AG04450 (cell line): ENCODE measurements at regions not wholly inside any gene's neighbourhood (a gene's known extent, or its start where the extent isn't known, plus 50 kb on each side); places are given as distances from the start of the nearest gene placed in this dataset.

ENCODE experiments used
- CTCF ChIA-PET: fragments of 300-600, 350-600 bp; formaldehyde crosslinking; extraction: SDS; loops from one replicate; lab custom pipeline; 2022; ENCODE audit warnings: antibody characterized with exemption, inconsistent platforms; lab: Charles Lee
- POLR2A ChIA-PET: fragments of 350-600 bp; formaldehyde crosslinking; extraction: SDS; loops from one replicate; lab custom pipeline; 2021; ENCODE audit warnings: antibody characterized with exemption, inconsistent platforms; lab: Yijun Ruan, JAX
- DNase-seq: peaks from one replicate; pipeline ENCODE4 v3.0.0-alpha.2; 2011; ENCODE audit warnings: low read depth, low spot score
- H3K27ac ChIP-seq: one replicate; pipeline ENCODE4 v1.5.1; 2012; ENCODE audit warnings: low read depth, low read length, control low read depth
- H3K27me3 ChIP-seq: one replicate; pipeline ENCODE4 v1.6.0; 2012; ENCODE audit warnings: low read length; ENCODE audit not compliant: control insufficient read depth, insufficient read depth
- H3K4me3 ChIP-seq: 2 replicates; pipeline ENCODE4 v1.5.1; 2011; ENCODE audit warnings: mild to moderate bottlenecking, low read depth, low read length, control low read depth
- H3K9me3 ChIP-seq: 2 replicates; pipeline ENCODE4 v1.5.1; 2012; ENCODE audit warnings: low read length; ENCODE audit not compliant: control insufficient read depth, insufficient read depth
- TF ChIP-seq, protein P1 (sequence below): IDR thresholded peaks from 2 replicates; pipeline ENCODE4 v1.5.1; 2011; ENCODE audit warnings: low read depth, low read length, control low read depth, inconsistent platforms

DNA sequence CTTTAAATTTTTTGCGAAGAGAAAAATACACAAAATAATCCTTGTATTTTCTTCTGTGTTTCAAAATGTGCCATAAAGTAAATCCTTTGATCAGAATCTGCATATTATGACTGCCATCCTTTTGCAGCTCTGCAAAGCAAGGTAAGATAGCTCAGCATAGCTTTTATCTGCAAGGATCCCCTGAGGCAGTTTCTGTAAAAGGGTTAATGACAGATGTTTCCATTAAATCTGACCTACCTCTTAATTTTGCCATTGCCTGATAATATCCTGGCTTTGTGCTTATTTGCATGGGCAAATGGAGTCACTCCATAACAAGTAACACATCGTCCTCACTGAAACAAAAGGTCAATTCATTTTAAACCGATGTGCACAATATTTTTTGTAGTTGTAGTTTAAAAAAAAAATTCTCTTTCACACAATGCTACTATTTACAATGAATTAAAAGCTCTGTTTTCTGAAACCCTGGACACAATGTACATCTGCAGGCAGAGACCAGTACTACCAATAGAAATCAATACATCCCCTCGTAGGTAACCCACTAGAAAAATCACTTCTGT is 108.5 kb upstream of the SOX5 start:
- no peak overlapping the region for H3K27ac ChIP-seq
- H3K9me3 ChIP-seq: no peaks in the 10 kb centered on the region
- no peak overlapping the region for H3K4me3 ChIP-seq
- ChIA-PET CTCF (no interaction called here), POLR2A (no interaction called here)
- TF ChIP-seq, protein P1, sequence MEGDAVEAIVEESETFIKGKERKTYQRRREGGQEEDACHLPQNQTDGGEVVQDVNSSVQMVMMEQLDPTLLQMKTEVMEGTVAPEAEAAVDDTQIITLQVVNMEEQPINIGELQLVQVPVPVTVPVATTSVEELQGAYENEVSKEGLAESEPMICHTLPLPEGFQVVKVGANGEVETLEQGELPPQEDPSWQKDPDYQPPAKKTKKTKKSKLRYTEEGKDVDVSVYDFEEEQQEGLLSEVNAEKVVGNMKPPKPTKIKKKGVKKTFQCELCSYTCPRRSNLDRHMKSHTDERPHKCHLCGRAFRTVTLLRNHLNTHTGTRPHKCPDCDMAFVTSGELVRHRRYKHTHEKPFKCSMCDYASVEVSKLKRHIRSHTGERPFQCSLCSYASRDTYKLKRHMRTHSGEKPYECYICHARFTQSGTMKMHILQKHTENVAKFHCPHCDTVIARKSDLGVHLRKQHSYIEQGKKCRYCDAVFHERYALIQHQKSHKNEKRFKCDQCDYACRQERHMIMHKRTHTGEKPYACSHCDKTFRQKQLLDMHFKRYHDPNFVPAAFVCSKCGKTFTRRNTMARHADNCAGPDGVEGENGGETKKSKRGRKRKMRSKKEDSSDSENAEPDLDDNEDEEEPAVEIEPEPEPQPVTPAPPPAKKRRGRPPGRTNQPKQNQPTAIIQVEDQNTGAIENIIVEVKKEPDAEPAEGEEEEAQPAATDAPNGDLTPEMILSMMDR: no peak
- DNase-seq: no peak
- H3K27me3 ChIP-seq: no peaks in the 10 kb centered on the region

DNA sequence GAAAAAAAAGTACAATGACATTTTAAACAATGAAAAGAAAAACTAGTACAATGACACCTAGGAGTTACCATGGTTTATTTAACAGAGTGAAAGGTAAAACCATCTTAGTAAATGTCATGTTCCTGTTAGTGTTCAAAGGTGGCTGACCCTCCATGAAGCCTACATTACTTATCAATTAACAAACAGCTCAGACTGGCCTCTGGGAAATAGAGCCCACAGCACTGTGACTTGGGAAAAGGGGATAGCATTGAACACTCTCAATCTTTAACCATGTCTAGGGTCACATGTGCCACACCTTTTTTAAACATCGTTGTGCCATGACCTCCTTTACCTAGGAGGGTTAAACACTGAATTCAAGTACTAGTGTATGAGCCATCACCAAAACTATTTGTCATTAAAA is 106.3 kb upstream of the SOX5 start:
- TF ChIP-seq, protein P1: no peak
- POLR2A ChIA-PET: no interaction called here
- DNase-seq: no peak
- Histone ChIP-seq H3K27ac (no peak overlapping the region), H3K27me3 (no peaks in the 10 kb centered on the region), H3K4me3 (no peak overlapping the region), H3K9me3 (no peaks in the 10 kb centered on the region)
- CTCF ChIA-PET: no interaction called here

DNA sequence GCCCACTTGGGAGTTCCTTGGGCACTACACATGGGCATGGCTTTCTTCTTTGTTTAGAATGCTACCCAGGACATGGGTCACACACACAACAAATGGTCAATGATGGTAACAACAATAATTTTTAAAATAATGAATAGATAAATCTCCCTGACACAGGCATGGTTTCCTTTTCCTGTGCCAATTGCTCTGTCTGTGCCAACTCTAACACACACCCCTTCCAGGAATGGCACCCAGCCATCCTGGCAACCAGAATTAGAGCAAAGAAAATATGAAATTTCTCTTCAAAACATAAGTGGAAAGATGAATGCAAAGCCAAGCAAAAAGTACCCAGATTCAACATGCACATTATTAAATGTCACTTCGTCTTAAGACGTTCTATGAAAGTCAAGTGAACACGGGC is 104.9 kb upstream of the SOX5 start:
- POLR2A ChIA-PET: no interaction called here
- Histone ChIP-seq H3K4me3 (no peak overlapping the region), H3K9me3 (no peaks in the 10 kb centered on the region), H3K27ac (no peak overlapping the region), H3K27me3 (no peaks in the 10 kb centered on the region)
- no peak for DNase-seq
- CTCF ChIA-PET: no interaction called here
- TF ChIP-seq, protein P1: no peak

DNA sequence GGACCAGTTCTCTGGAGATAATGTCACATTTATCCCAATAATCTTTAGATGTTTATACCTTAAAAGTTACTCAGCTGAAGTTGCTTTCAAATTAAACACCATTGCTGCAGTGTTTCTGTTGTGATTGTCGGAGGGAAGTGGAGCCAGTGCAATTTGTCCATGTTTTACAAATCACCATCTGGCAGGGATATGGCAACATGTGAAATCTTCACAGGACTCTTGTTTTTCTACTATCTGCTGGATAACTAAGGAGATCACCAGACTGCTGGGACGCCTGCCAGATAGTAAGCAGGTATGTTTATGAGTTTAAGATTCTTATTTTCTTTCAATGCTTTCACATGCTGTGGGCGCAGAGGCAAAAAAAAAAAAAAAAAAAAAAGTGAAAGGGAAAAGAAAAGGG is 100.3 kb upstream of the SOX5 start:
- H3K4me3 ChIP-seq: no peak overlapping the region
- H3K27me3 ChIP-seq: no peaks in the 10 kb centered on the region
- TF ChIP-seq, protein P1: no peak
- POLR2A ChIA-PET: no interaction called here
- CTCF ChIA-PET: no interaction called here
- no peak for DNase-seq
- no peaks in the 10 kb centered on the region for H3K9me3 ChIP-seq
- H3K27ac ChIP-seq: no peak overlapping the region

DNA sequence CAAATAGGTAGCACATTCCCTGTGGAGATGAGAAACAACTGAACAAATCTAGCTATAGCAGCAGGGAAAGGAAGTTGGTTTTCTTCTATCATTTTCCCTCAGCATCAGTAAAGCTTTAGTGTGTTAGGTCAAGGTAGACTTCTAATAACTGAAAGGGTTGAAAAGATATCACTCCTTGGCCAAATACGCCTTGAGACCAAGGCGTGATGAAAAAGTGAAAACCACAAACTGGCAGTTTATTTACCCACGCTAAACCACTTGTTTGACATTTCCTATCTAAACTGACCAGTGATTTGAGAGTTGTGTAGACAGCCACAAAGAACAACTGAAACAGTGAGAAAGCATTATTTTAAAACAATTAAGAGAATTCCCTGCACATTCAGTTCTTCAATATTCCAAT is 99.6 kb upstream of the SOX5 start:
- no peak for DNase-seq
- CTCF ChIA-PET: interaction anchor here (0.7 kb wide), 1 partner anchor 729 kb away, joined by 5 read pairs; no protein-coding TSS in a partner anchor
- Histone ChIP-seq H3K27ac (no peak overlapping the region), H3K9me3 (no peaks in the 10 kb centered on the region), H3K27me3 (no peaks in the 10 kb centered on the region), H3K4me3 (no peak overlapping the region)
- POLR2A ChIA-PET: no interaction called here
- TF ChIP-seq, protein P1: no peak
